Right kidney (tissue), 1 donor: ENCODE measurements at regions not wholly inside any gene's neighbourhood (a gene's known extent, or its start where the extent isn't known, plus 50 kb on each side); places are given as distances from the start of the nearest gene placed in this dataset.

Source experiments
- DNase-seq: peaks from one replicate; pipeline ENCODE4 v3.0.0-alpha.2; 2016

GRCh38 chr2:100192825-100193224 is 50.4 kb upstream of the AFF3 start:
- no peak for DNase-seq

- DNase-seq = no peak
Measured at GRCh38 chr2:100192300-100192699, 49.9 kb upstream of the AFF3 start.
